Calu3 (cell line): ENCODE measurements at regions not wholly inside any gene's neighbourhood (a gene's known extent, or its start where the extent isn't known, plus 50 kb on each side); places are given as distances from the start of the nearest gene placed in this dataset.
A peak's percentile ranks its signal among the peaks of the same experiment; 100 is the strongest.

Experiments
- BruUV-seq: library from RNA; stranded (reverse); fragments of 400-500 nt; replicated peaks from 2 replicates; lab custom pipeline; 2021; lab: Mats Ljungman, UMichigan
- CTCF ChIA-PET: fragments of 300-600 bp; sonication (Branson Sonifier 250); formaldehyde crosslinking; loops from one replicate; lab custom pipeline; 2022; ENCODE audit warnings: antibody characterized with exemption; lab: Charles Lee
- DNase-seq: peaks from one replicate; pipeline ENCODE4 v3.0.0; 2022
- H3K27ac Mint-ChIP-seq: one replicate; pipeline ENCODE4 v1.8.0; 2022; ENCODE audit warnings: mixed read lengths; ENCODE audit not compliant: unreplicated experiment
- H3K27me3 Mint-ChIP-seq: one replicate; pipeline ENCODE4 v1.8.0; 2022; ENCODE audit warnings: mixed read lengths; ENCODE audit not compliant: unreplicated experiment
- H3K36me3 Mint-ChIP-seq: one replicate; pipeline ENCODE4 v1.8.0; 2022; ENCODE audit warnings: mild to moderate bottlenecking, moderate library complexity, mixed read lengths; ENCODE audit not compliant: insufficient read depth, unreplicated experiment
- H3K4me1 Mint-ChIP-seq: one replicate; pipeline ENCODE4 v1.8.0; 2022; ENCODE audit warnings: mild to moderate bottlenecking, low read depth, mixed read lengths; ENCODE audit not compliant: unreplicated experiment
- H3K4me3 Mint-ChIP-seq: one replicate; pipeline ENCODE4 v1.8.0; 2022; ENCODE audit warnings: mild to moderate bottlenecking, low read depth, moderate library complexity, mixed read lengths; ENCODE audit not compliant: unreplicated experiment
- H3K9me3 Mint-ChIP-seq: one replicate; pipeline ENCODE4 v1.8.0; 2022; ENCODE audit warnings: low read depth, mixed read lengths; ENCODE audit not compliant: unreplicated experiment
- intact Hi-C: fragments of 100-400 bp; cut with micrococcal nuclease; formaldehyde crosslinking; loops from one replicate; pipeline ENCODE4 v1.10.0; 2022; ENCODE audit not compliant: unreplicated experiment
- TF ChIP-seq, protein P1 (sequence below): fragments of 200-600 bp; IDR thresholded peaks from one replicate; pipeline ENCODE4 v1.8.0; 2022; ENCODE audit warnings: antibody characterized with exemption; ENCODE audit not compliant: unreplicated experiment

DNA sequence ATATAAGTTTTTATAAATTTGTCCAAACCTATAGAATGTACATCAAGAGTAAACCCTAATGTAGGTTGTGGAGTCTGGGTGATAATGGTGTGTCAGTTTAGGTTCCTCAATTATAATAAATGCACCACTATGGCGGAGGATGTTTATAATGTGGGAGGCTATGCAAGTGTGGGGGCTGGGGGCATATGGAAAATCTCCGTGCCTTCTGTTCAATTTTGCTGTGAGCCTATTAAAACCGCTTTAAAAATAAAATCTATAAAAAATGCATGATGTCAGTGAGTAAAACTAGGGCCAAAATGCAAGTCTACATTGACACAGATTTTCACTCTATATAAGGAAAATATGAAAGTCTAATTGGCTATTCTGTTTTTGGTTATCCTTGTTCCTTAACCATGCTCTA is 774.9 kb upstream of the ALCAM start:
- DNase-seq = no peak
- no TSS peak for BruUV-seq
- no peak overlapping the region for H3K4me3 Mint-ChIP-seq
- H3K4me1 Mint-ChIP-seq = no peaks in the 10 kb centered on the region
- TF ChIP-seq, protein P1, sequence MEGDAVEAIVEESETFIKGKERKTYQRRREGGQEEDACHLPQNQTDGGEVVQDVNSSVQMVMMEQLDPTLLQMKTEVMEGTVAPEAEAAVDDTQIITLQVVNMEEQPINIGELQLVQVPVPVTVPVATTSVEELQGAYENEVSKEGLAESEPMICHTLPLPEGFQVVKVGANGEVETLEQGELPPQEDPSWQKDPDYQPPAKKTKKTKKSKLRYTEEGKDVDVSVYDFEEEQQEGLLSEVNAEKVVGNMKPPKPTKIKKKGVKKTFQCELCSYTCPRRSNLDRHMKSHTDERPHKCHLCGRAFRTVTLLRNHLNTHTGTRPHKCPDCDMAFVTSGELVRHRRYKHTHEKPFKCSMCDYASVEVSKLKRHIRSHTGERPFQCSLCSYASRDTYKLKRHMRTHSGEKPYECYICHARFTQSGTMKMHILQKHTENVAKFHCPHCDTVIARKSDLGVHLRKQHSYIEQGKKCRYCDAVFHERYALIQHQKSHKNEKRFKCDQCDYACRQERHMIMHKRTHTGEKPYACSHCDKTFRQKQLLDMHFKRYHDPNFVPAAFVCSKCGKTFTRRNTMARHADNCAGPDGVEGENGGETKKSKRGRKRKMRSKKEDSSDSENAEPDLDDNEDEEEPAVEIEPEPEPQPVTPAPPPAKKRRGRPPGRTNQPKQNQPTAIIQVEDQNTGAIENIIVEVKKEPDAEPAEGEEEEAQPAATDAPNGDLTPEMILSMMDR = no peak
- H3K27ac Mint-ChIP-seq = no peak overlapping the region
- H3K36me3 Mint-ChIP-seq = no peaks in the 10 kb centered on the region
- CTCF ChIA-PET = no interaction called here
- no peaks in the 10 kb centered on the region for H3K9me3 Mint-ChIP-seq
- H3K27me3 Mint-ChIP-seq = no peaks in the 10 kb centered on the region
- intact Hi-C loops = no loop called here

DNA sequence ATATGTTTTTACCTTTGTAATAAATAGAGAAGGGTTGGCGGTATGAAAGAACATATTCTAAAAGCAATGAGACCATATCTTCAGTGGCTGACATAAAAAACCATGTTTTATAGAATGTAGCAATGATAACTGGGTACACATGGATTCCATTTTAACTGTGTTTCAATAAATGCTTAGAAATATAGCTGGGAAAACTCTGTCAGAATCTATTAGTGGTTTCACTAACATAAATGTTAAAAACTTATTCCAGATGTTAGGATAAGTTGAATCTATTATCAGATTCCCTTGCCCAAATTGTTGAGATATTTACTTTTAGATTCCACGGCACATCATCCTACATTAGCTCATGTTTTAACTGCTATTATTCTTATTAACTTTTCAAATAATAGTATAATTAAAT is 772.2 kb upstream of the ALCAM start:
- BruUV-seq = no TSS peak
- H3K27me3 Mint-ChIP-seq = no peaks in the 10 kb centered on the region
- H3K27ac Mint-ChIP-seq = no peak overlapping the region
- CTCF ChIA-PET = no interaction called here
- DNase-seq = no peak
- TF ChIP-seq, protein P1 = no peak
- no peaks in the 10 kb centered on the region for H3K36me3 Mint-ChIP-seq
- intact Hi-C loops = no loop called here
- no peak overlapping the region for H3K4me3 Mint-ChIP-seq
- no peaks in the 10 kb centered on the region for H3K9me3 Mint-ChIP-seq
- no peaks in the 10 kb centered on the region for H3K4me1 Mint-ChIP-seq

DNA sequence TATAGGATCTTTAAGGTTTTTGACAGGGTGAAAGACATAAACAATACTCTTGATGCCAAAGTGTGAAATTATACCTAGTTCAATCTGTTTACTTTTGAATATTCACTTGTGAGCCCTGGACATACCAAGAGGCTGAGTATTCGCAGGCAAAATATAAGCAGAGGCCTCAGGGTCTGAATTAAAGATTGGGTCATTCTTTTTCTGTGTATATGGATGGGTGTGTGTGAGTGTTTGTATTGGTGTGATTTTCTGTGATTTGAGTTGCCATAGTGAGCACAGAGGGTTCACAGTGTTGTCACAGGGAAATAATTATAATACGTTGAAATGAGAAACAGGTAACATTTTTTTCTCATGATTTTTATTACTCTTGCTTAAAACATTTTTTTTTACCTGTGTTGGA is 770.7 kb upstream of the ALCAM start:
- Mint-ChIP-seq H3K4me1 (no peaks in the 10 kb centered on the region), H3K4me3 (no peak overlapping the region), H3K27ac (no peak overlapping the region), H3K27me3 (no peaks in the 10 kb centered on the region), H3K36me3 (no peaks in the 10 kb centered on the region), H3K9me3 (no peaks in the 10 kb centered on the region)
- CTCF ChIA-PET = interaction anchor here (0.5 to 0.8 kb wide), 4 partner anchors 638 to 773 kb away, joined by 3 to 7 read pairs (median 4); partner anchors contain the start of gene ALCAM
- intact Hi-C loops = loop anchor here (2.0 kb wide), 1 partner anchor 771 kb away; the partner anchor contains the start of gene ALCAM
- DNase-seq = no peak
- TF ChIP-seq, protein P1 = no peak
- BruUV-seq = no TSS peak

DNA sequence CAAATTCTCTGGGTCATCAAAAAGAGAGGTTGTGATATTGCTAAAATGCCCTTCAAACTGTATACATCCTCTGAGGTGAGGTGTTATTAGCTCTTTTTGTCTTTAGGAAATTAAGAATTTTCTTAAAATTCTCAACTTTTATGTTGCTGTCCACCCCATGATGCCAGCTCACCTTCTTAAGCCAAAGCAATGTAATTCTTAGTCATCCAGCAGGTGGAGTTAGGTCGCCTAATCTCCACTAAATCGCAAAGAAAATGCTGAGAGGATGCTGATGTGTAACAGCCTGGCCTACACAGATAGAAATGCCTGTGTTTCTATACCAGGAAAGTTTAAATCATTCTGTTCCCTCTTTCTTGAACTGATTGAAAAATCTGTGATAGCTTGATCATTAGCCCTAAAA is 770.2 kb upstream of the ALCAM start:
- TF ChIP-seq, protein P1 = peak; percentile 25
- intact Hi-C loops = loop anchor here (2.0 kb wide), 1 partner anchor 770 kb away; the partner anchor contains the start of gene ALCAM
- H3K27ac Mint-ChIP-seq = no peak overlapping the region
- no peaks in the 10 kb centered on the region for H3K9me3 Mint-ChIP-seq
- H3K27me3 Mint-ChIP-seq = no peaks in the 10 kb centered on the region
- peak; percentile 32 for DNase-seq
- CTCF ChIA-PET = interaction anchor here (0.5 to 0.8 kb wide), 4 partner anchors 638 to 772 kb away, joined by 3 to 7 read pairs (median 4); partner anchors contain the start of gene ALCAM
- H3K4me1 Mint-ChIP-seq = no peaks in the 10 kb centered on the region
- H3K36me3 Mint-ChIP-seq = no peaks in the 10 kb centered on the region
- BruUV-seq = no TSS peak
- no peak overlapping the region for H3K4me3 Mint-ChIP-seq
